ENCODE measurements at regions not wholly inside any gene's neighbourhood (a gene's known extent, or its start where the extent isn't known, plus 50 kb on each side); places are given as distances from the start of the nearest gene placed in this dataset.

DNA sequence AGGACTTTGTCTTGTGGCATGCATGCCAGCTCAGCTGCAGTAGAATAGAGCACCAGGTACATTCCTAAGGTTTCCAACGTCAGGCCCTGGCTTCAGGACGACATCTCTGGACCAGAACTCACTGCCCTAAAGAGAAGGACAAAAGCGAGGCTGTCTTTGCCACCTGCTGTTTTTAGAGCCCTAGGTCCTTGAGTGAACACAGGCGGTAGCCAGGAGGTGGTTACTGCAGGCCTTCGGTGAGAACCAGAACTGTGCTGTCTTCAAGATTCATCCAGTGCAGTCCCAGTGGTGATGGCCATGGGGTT, 288.9 kb upstream of the CDH18 start:
- Histone ChIP-seq H3K36me3 (ENCODE audit: control insufficient read depth, insufficient read depth, low read length) (no peaks in the 10 kb centered on the region), H3K4me3 (ENCODE audit: low read depth, low read length) (no peak overlapping the region), H3K9me3 (peaks cover 4% of the 10 kb centered on the region; the same call in 1 of the 2 replicates), H3K4me1 (0 out of 2 replicates have a peak, but pooled peaks cover 3% of the 10 kb centered on the region), H3K27me3 (replicated peaks; ENCODE audit: control insufficient read depth, insufficient read depth, low read length) (no peaks in the 10 kb centered on the region)
- TF ChIP-seq, protein P1, sequence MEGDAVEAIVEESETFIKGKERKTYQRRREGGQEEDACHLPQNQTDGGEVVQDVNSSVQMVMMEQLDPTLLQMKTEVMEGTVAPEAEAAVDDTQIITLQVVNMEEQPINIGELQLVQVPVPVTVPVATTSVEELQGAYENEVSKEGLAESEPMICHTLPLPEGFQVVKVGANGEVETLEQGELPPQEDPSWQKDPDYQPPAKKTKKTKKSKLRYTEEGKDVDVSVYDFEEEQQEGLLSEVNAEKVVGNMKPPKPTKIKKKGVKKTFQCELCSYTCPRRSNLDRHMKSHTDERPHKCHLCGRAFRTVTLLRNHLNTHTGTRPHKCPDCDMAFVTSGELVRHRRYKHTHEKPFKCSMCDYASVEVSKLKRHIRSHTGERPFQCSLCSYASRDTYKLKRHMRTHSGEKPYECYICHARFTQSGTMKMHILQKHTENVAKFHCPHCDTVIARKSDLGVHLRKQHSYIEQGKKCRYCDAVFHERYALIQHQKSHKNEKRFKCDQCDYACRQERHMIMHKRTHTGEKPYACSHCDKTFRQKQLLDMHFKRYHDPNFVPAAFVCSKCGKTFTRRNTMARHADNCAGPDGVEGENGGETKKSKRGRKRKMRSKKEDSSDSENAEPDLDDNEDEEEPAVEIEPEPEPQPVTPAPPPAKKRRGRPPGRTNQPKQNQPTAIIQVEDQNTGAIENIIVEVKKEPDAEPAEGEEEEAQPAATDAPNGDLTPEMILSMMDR (IDR thresholded peaks at IDR 0.05; ENCODE audit: insufficient read depth in 1 of 2, low read depth in 1 of 2, low read length in 1 of 2, severe bottlenecking in 1 of 2, unreplicated experiment in 1 of 2): no peak
- no peaks in the 10 kb centered on the region for H3K27me3 Mint-ChIP-seq (ENCODE audit: insufficient read depth, unreplicated experiment)
- H3K4me3 Mint-ChIP-seq (ENCODE audit: unreplicated experiment): no peak overlapping the region
- no peak for DNase-seq
- BruUV-seq (replicated peaks): no TSS peak
- H3K27ac Mint-ChIP-seq (ENCODE audit: unreplicated experiment): no peak overlapping the region
- ChIA-PET CTCF (no interaction called here), POLR2A (no interaction called here)
- peaks cover 4% of the 10 kb centered on the region for H3K4me1 Mint-ChIP-seq (ENCODE audit: low read depth, unreplicated experiment)
- no peaks in the 10 kb centered on the region for H3K36me3 Mint-ChIP-seq (ENCODE audit: insufficient read depth, unreplicated experiment)
- intact Hi-C loops (cut with micrococcal nuclease; ENCODE audit: unreplicated experiment): no loop called here
- peaks cover 11% of the 10 kb centered on the region for H3K9me3 Mint-ChIP-seq (ENCODE audit: unreplicated experiment)

DNA sequence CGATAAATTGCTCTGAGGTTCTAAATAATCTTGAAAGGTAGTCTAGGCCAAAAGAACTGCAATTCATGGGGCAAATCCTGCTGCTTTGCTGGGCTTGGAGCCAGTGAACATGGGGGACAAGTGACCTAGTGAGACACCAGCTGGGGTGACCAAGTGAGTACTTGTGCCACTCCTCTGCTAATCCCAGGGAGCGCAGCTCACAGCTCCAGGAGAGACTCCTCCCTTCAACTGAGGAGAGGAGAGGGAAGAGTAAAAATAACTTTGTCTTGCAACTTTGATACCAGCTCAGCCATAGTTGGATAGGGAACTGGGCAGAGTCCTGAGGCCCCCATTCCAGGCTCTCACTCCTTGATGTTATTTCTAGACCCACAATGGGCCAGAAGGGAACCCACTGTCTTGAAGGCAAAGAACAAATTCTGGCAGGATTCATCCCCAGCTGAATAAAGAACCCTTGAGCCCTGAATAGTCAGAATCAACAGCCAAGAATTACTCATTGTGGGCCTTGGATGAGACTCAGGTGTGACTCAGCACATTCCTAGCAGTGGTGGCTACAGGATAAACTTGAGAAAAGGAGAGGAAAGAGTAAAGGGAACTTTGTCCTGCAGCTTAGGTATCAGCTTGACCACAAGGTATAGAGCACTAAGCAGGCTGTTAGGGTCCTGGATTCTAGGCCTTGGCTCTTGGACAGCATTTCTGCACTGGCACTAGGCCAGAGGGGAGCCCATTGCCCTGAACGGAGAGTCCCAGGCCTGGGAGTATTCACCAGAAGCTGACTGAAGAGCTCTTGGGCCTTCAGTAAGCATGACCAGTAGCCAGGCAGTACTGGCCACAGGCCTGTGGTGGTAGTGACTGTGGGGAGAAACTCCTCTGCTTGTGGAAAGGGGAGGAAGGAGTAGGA, 288.3 kb upstream of the CDH18 start:
- Histone ChIP-seq H3K4me1 (0 out of 2 replicates have a peak, but pooled peaks cover 3% of the 10 kb centered on the region), H3K27me3 (replicated peaks; ENCODE audit: control insufficient read depth, insufficient read depth, low read length) (no peaks in the 10 kb centered on the region), H3K9me3 (peaks cover 4% of the 10 kb centered on the region; the same call in 1 of the 2 replicates), H3K36me3 (ENCODE audit: control insufficient read depth, insufficient read depth, low read length) (no peaks in the 10 kb centered on the region), H3K4me3 (ENCODE audit: low read depth, low read length) (no peak overlapping the region)
- Mint-ChIP-seq H3K36me3 (ENCODE audit: insufficient read depth, unreplicated experiment) (no peaks in the 10 kb centered on the region), H3K4me3 (ENCODE audit: unreplicated experiment) (no peak overlapping the region), H3K27ac (ENCODE audit: unreplicated experiment) (no peak overlapping the region), H3K9me3 (ENCODE audit: unreplicated experiment) (peaks cover 11% of the 10 kb centered on the region), H3K4me1 (ENCODE audit: low read depth, unreplicated experiment) (peaks cover 8% of the 10 kb centered on the region), H3K27me3 (ENCODE audit: insufficient read depth, unreplicated experiment) (no peaks in the 10 kb centered on the region)
- TF ChIP-seq, protein P1 (IDR thresholded peaks at IDR 0.05; ENCODE audit: insufficient read depth in 1 of 2, low read depth in 1 of 2, low read length in 1 of 2, severe bottlenecking in 1 of 2, unreplicated experiment in 1 of 2): no peak
- ChIA-PET CTCF (no interaction called here), POLR2A (no interaction called here)
- no TSS peak for BruUV-seq (replicated peaks)
- no peak for DNase-seq
- intact Hi-C loops (cut with micrococcal nuclease; ENCODE audit: unreplicated experiment): no loop called here

GRCh38 chr5:20266066-20266465, 278.1 kb upstream of the CDH18 start:
- Mint-ChIP-seq H3K9me3 (ENCODE audit: unreplicated experiment) (peaks cover 8% of the 10 kb centered on the region), H3K4me3 (ENCODE audit: unreplicated experiment) (no peak overlapping the region), H3K4me1 (ENCODE audit: low read depth, unreplicated experiment) (no peaks in the 10 kb centered on the region), H3K27ac (ENCODE audit: unreplicated experiment) (no peak overlapping the region), H3K27me3 (ENCODE audit: insufficient read depth, unreplicated experiment) (no peaks in the 10 kb centered on the region), H3K36me3 (ENCODE audit: insufficient read depth, unreplicated experiment) (no peaks in the 10 kb centered on the region)
- BruUV-seq (replicated peaks): no TSS peak
- TF ChIP-seq, protein P1 (IDR thresholded peaks at IDR 0.05; ENCODE audit: insufficient read depth in 1 of 2, low read depth in 1 of 2, low read length in 1 of 2, severe bottlenecking in 1 of 2, unreplicated experiment in 1 of 2): no peak
- Histone ChIP-seq H3K4me3 (ENCODE audit: low read depth, low read length) (no peak overlapping the region), H3K4me1 (no peaks in the 10 kb centered on the region), H3K9me3 (no peaks in the 10 kb centered on the region), H3K27me3 (replicated peaks; ENCODE audit: control insufficient read depth, insufficient read depth, low read length) (no peaks in the 10 kb centered on the region), H3K36me3 (ENCODE audit: control insufficient read depth, insufficient read depth, low read length) (no peaks in the 10 kb centered on the region)
- DNase-seq: no peak
- intact Hi-C loops (cut with micrococcal nuclease; ENCODE audit: unreplicated experiment): no loop called here
- CTCF ChIA-PET: no interaction called here
- POLR2A ChIA-PET: no interaction called here

Measured in Caco-2 (cell line).